Breast epithelium (tissue), 3 donors: ENCODE measurements at regions not wholly inside any gene's neighbourhood (a gene's known extent, or its start where the extent isn't known, plus 50 kb on each side); places are given as distances from the start of the nearest gene placed in this dataset.

Experiments used
- POLR2A ChIP-seq: fragments of 450-650 bp; IDR thresholded peaks from one replicate; pipeline ENCODE4 v1.6.1; 2016; ENCODE audit warnings: antibody characterized with exemption, mild to moderate bottlenecking, moderate library complexity
- POLR2AphosphoS5 ChIP-seq, 3 donors: sonication (generic); formaldehyde crosslinking; IDR thresholded peaks; one replicate each; pipeline ENCODE4 v1.6.1; 2017; ENCODE audit warnings: antibody characterized with exemption in 3 of 3
- TF ChIP-seq, protein P1 (sequence below), 3 donors: fragments of 450-650 bp; IDR thresholded peaks; one replicate each; pipeline ENCODE4 v1.5.1; 2016 to 2017; ENCODE audit warnings: antibody characterized with exemption in 3 of 3, mild to moderate bottlenecking in 3 of 3, moderate library complexity in 3 of 3

DNA sequence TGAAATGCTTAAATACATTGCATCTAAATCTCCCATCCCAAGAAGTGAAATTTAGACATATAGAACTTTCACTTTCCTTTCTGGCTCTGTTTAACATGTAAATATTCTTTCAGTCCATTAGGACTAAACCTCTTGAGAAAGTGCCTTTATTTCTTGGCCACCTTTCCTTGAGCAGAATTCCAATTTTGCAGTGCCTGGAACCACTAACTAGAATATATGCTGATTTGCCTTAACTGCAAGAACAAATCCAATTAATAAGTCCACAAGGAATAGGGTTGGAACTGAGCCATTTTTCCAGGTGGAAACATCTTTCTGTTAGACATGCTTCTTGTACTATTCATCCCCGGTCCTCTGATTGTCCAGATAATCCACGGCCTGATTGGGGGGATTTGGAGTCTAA is 478.0 kb downstream of the ENC1 start:
- TF ChIP-seq POLR2A = no peak
- TF ChIP-seq, protein P1, sequence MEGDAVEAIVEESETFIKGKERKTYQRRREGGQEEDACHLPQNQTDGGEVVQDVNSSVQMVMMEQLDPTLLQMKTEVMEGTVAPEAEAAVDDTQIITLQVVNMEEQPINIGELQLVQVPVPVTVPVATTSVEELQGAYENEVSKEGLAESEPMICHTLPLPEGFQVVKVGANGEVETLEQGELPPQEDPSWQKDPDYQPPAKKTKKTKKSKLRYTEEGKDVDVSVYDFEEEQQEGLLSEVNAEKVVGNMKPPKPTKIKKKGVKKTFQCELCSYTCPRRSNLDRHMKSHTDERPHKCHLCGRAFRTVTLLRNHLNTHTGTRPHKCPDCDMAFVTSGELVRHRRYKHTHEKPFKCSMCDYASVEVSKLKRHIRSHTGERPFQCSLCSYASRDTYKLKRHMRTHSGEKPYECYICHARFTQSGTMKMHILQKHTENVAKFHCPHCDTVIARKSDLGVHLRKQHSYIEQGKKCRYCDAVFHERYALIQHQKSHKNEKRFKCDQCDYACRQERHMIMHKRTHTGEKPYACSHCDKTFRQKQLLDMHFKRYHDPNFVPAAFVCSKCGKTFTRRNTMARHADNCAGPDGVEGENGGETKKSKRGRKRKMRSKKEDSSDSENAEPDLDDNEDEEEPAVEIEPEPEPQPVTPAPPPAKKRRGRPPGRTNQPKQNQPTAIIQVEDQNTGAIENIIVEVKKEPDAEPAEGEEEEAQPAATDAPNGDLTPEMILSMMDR (IDR thresholded peaks at IDR 0.05) = no peak
- TF ChIP-seq POLR2AphosphoS5 (IDR thresholded peaks at IDR 0.05) = no peak
